ENCODE measurements at regions not wholly inside any gene's neighbourhood (a gene's known extent, or its start where the extent isn't known, plus 50 kb on each side); places are given as distances from the start of the nearest gene placed in this dataset.

DNA sequence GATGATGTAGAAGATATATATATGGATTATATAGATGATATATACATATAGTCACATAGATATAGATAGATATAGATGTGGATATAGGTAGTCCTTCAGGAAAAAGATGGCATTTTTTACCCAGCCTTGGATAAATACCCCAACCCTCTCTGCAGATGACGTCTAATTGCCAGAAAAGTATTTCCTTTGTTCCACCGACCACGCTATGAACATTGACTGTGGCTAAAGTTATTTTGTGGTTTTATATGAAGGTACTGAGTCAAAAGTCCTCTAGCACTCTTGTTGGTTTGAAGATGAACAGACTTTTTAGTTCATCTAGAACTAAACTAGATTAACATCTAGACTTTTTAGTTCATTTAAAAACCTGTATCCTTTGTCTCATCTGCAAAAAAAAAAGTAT is 207.7 kb downstream of the PLOD2 start:
- TF ChIP-seq, protein P1, sequence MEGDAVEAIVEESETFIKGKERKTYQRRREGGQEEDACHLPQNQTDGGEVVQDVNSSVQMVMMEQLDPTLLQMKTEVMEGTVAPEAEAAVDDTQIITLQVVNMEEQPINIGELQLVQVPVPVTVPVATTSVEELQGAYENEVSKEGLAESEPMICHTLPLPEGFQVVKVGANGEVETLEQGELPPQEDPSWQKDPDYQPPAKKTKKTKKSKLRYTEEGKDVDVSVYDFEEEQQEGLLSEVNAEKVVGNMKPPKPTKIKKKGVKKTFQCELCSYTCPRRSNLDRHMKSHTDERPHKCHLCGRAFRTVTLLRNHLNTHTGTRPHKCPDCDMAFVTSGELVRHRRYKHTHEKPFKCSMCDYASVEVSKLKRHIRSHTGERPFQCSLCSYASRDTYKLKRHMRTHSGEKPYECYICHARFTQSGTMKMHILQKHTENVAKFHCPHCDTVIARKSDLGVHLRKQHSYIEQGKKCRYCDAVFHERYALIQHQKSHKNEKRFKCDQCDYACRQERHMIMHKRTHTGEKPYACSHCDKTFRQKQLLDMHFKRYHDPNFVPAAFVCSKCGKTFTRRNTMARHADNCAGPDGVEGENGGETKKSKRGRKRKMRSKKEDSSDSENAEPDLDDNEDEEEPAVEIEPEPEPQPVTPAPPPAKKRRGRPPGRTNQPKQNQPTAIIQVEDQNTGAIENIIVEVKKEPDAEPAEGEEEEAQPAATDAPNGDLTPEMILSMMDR (IDR thresholded peaks at IDR 0.05): no peak
- no peak for TF ChIP-seq POLR2A (IDR thresholded peaks at IDR 0.05)
